WTC11 (cell line): ENCODE measurements at regions not wholly inside any gene's neighbourhood (a gene's known extent, or its start where the extent isn't known, plus 50 kb on each side); places are given as distances from the start of the nearest gene placed in this dataset.

ENCODE experiments used
- ATAC-seq: fragments of 200-7000 bp; cut with Tn5 transposase; 2 replicates; pipeline ENCODE4 v1.10.0; 2021; ENCODE audit warnings: mild to moderate bottlenecking, moderate library complexity
- CTCF ChIA-PET: fragments of 300-600 bp; sonication (Branson Sonifier 250); formaldehyde crosslinking; loops from one replicate; lab custom pipeline; 2021; ENCODE audit warnings: antibody characterized with exemption; lab: Charles Lee
- POLR2A ChIA-PET: fragments of 350-600 bp; sonication (Branson Sonifier 250); formaldehyde crosslinking; loops from one replicate; lab custom pipeline; 2021; ENCODE audit warnings: antibody characterized with exemption; lab: Charles Lee
- DNase-seq: peaks from one replicate; pipeline ENCODE4 v3.0.0; 2021; ENCODE audit warnings: low spot score
- H3K27ac Mint-ChIP-seq: 2 replicates; pipeline ENCODE4 v1.8.0; 2021; ENCODE audit warnings: mixed read lengths
- H3K27me3 Mint-ChIP-seq: 2 replicates; pipeline ENCODE4 v1.8.0; 2021; ENCODE audit warnings: low read depth, mild to moderate bottlenecking, moderate library complexity, mixed read lengths
- H3K36me3 Mint-ChIP-seq: 2 replicates; pipeline ENCODE4 v1.8.0; 2021; ENCODE audit warnings: mixed read lengths
- H3K4me1 Mint-ChIP-seq: 2 replicates; pipeline ENCODE4 v1.8.0; 2022; ENCODE audit warnings: mixed read lengths
- H3K4me3 Mint-ChIP-seq: 2 replicates; pipeline ENCODE4 v1.8.0; 2021; ENCODE audit warnings: mild to moderate bottlenecking, moderate library complexity, mixed read lengths
- H3K9me3 Mint-ChIP-seq: 2 replicates; pipeline ENCODE4 v1.8.0; 2021; ENCODE audit warnings: mixed read lengths
- AR ChIP-seq: fragments of 250-450 bp; sonication (Bioruptor Pico); IDR thresholded peaks from 2 replicates; pipeline ENCODE4 v1.9.0; 2021; ENCODE audit warnings: mild to moderate bottlenecking
- ATF3 ChIP-seq: sonication (generic); formaldehyde crosslinking; conservative IDR thresholded peaks from 2 replicates; pipeline ENCODE4 v1.8.1; 2022; ENCODE audit warnings: mild to moderate bottlenecking, missing genetic modification reagents
- CBFB ChIP-seq: sonication (generic); formaldehyde crosslinking; IDR thresholded peaks from 2 replicates; pipeline ENCODE4 v1.8.1; 2022; ENCODE audit warnings: mild to moderate bottlenecking, low read depth, missing genetic modification reagents
- CREM ChIP-seq: sonication (generic); formaldehyde crosslinking; IDR thresholded peaks from 2 replicates; pipeline ENCODE4 v1.8.1; 2022; ENCODE audit warnings: mild to moderate bottlenecking, missing genetic modification reagents, moderate library complexity
- CTCF ChIP-seq: fragments of 200-600 bp; IDR thresholded peaks from 2 replicates; pipeline ENCODE4 v1.8.0; 2022; ENCODE audit warnings: antibody characterized with exemption
- E2F1 ChIP-seq: sonication (generic); formaldehyde crosslinking; IDR thresholded peaks from 2 replicates; pipeline ENCODE4 v1.8.0; 2022; ENCODE audit warnings: mild to moderate bottlenecking, missing genetic modification reagents
- ELF4 ChIP-seq: sonication (generic); formaldehyde crosslinking; IDR thresholded peaks from 2 replicates; pipeline ENCODE4 v1.8.1; 2022; ENCODE audit warnings: low read depth, mild to moderate bottlenecking, moderate library complexity, missing genetic modification reagents
- ESRRA ChIP-seq: sonication (generic); formaldehyde crosslinking; IDR thresholded peaks from 2 replicates; pipeline ENCODE4 v1.8.1; 2022; ENCODE audit warnings: mild to moderate bottlenecking, missing genetic modification reagents, borderline replicate concordance
- ETV6 ChIP-seq: sonication (generic); formaldehyde crosslinking; IDR thresholded peaks from 2 replicates; pipeline ENCODE4 v1.8.1; 2022; ENCODE audit warnings: mild to moderate bottlenecking, missing genetic modification reagents
- KAT7 ChIP-seq: sonication (generic); formaldehyde crosslinking; IDR thresholded peaks from 2 replicates; pipeline ENCODE4 v1.8.1; 2023; ENCODE audit warnings: missing genetic modification reagents, mild to moderate bottlenecking, borderline replicate concordance
- NFATC4 ChIP-seq: fragments of 250-450 bp; sonication (Bioruptor Pico); IDR thresholded peaks from 2 replicates; pipeline ENCODE4 v1.9.0; 2021; ENCODE audit warnings: mild to moderate bottlenecking
- NFYB ChIP-seq: sonication (generic); formaldehyde crosslinking; conservative IDR thresholded peaks from 2 replicates; pipeline ENCODE4 v1.8.0; 2022; ENCODE audit warnings: low read depth, missing genetic modification reagents
- PRRX2 ChIP-seq: fragments of 250-450 bp; sonication (Bioruptor Pico); IDR thresholded peaks from 2 replicates; pipeline ENCODE4 v1.8.0; 2021; ENCODE audit warnings: mild to moderate bottlenecking
- SMAD4 ChIP-seq: sonication (generic); formaldehyde crosslinking; IDR thresholded peaks from 2 replicates; pipeline ENCODE4 v1.8.0; 2022; ENCODE audit warnings: mild to moderate bottlenecking, missing genetic modification reagents
- TCF7 ChIP-seq: sonication (generic); formaldehyde crosslinking; IDR thresholded peaks from 2 replicates; pipeline ENCODE4 v1.8.0; 2022; ENCODE audit warnings: mild to moderate bottlenecking, low read depth, missing genetic modification reagents, moderate library complexity
- USF1 ChIP-seq: sonication (generic); formaldehyde crosslinking; IDR thresholded peaks from 2 replicates; pipeline ENCODE4 v1.8.0; 2022; ENCODE audit warnings: mild to moderate bottlenecking, missing genetic modification reagents
- ZNF219 ChIP-seq: sonication (generic); formaldehyde crosslinking; IDR thresholded peaks from 2 replicates; pipeline ENCODE4 v1.8.0; 2023; ENCODE audit warnings: missing genetic modification reagents, mild to moderate bottlenecking, borderline replicate concordance
- ZNF317 ChIP-seq: sonication (generic); formaldehyde crosslinking; IDR thresholded peaks from 2 replicates; pipeline ENCODE4 v1.8.1; 2023; ENCODE audit warnings: low read depth, mild to moderate bottlenecking, moderate library complexity, missing genetic modification reagents, borderline replicate concordance
- ZNF671 ChIP-seq: fragments of 250-450 bp; sonication (Bioruptor Pico); IDR thresholded peaks from 2 replicates; pipeline ENCODE4 v1.8.0; 2021; ENCODE audit warnings: mild to moderate bottlenecking
- TF ChIP-seq, protein P1 (sequence below): sonication (generic); formaldehyde crosslinking; IDR thresholded peaks from 2 replicates; pipeline ENCODE4 v1.8.1; 2022; ENCODE audit warnings: low read depth, missing genetic modification reagents, borderline replicate concordance
- TF ChIP-seq, protein P2 (sequence below): fragments of 250-450 bp; sonication (Bioruptor Pico); IDR thresholded peaks from 2 replicates; pipeline ENCODE4 v1.8.0; 2021; ENCODE audit warnings: mild to moderate bottlenecking
- TF ChIP-seq, protein P3 (sequence below): sonication (generic); formaldehyde crosslinking; IDR thresholded peaks from 2 replicates; pipeline ENCODE4 v1.8.0; 2023; ENCODE audit warnings: missing genetic modification reagents

GRCh38 chr5:126094991-126095390, 328.2 kb upstream of the GRAMD2B start (continued):
- TF ChIP-seq ATF3, result no peak
- no peak for TF ChIP-seq E2F1 (CRISPR knock-in tag)

DNA sequence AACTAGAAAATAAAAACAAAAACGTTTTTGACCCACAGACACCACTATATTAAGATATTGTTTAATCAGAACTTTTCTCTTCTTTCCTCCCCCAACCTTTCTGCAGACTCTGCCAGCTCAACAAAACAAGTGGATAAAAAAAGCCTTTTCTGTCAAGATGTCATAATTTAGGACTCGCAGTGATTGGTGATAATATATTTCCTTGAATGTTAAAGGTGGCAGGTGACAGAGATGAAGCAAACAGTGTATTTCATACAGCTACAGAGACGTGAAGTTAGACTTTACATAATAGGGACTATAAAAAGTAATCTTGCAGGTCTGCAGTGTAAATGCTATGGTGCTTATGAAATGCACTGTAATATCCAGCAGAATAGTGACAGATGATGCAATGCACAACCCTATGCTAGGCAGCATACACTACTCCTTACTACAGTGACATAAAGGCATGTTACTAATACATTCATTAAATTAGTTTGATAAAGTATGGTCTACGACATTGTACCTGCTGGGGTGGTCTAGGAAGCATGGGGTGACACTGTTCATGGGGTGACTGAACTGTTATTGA, 326.7 kb upstream of the GRAMD2B start:
- Mint-ChIP-seq H3K4me3 (no peak overlapping the region), H3K36me3 (peaks cover 11% of the 10 kb centered on the region), H3K27me3 (no peaks in the 10 kb centered on the region), H3K27ac (no peak overlapping the region), H3K4me1 (peaks cover 9% of the 10 kb centered on the region), H3K9me3 (peaks cover 20% of the 10 kb centered on the region)
- no peak for TF ChIP-seq PRRX2 (CRISPR knock-in tag)
- TF ChIP-seq NFATC4 (CRISPR knock-in tag), result no peak
- no peak for TF ChIP-seq E2F1 (CRISPR knock-in tag)
- no peak for TF ChIP-seq SMAD4
- TF ChIP-seq, protein P1, sequence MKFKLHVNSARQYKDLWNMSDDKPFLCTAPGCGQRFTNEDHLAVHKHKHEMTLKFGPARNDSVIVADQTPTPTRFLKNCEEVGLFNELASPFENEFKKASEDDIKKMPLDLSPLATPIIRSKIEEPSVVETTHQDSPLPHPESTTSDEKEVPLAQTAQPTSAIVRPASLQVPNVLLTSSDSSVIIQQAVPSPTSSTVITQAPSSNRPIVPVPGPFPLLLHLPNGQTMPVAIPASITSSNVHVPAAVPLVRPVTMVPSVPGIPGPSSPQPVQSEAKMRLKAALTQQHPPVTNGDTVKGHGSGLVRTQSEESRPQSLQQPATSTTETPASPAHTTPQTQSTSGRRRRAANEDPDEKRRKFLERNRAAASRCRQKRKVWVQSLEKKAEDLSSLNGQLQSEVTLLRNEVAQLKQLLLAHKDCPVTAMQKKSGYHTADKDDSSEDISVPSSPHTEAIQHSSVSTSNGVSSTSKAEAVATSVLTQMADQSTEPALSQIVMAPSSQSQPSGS, result no peak
- TF ChIP-seq, protein P2, sequence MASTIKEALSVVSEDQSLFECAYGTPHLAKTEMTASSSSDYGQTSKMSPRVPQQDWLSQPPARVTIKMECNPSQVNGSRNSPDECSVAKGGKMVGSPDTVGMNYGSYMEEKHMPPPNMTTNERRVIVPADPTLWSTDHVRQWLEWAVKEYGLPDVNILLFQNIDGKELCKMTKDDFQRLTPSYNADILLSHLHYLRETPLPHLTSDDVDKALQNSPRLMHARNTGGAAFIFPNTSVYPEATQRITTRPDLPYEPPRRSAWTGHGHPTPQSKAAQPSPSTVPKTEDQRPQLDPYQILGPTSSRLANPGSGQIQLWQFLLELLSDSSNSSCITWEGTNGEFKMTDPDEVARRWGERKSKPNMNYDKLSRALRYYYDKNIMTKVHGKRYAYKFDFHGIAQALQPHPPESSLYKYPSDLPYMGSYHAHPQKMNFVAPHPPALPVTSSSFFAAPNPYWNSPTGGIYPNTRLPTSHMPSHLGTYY (CRISPR knock-in tag), result no peak
- no peak for TF ChIP-seq CREM (CRISPR knock-in tag)
- TF ChIP-seq CBFB, result no peak
- TF ChIP-seq USF1 (CRISPR knock-in tag), result no peak
- TF ChIP-seq ETV6 (CRISPR knock-in tag), result no peak
- no peak for TF ChIP-seq NFYB (CRISPR knock-in tag)
- TF ChIP-seq ZNF671 (CRISPR knock-in tag), result no peak
- no peak for TF ChIP-seq TCF7
- TF ChIP-seq ESRRA (CRISPR knock-in tag), result no peak
- CTCF ChIA-PET, result no interaction called here
- POLR2A ChIA-PET, result no interaction called here
- ATAC-seq (no peak), DNase-seq (no peak)

DNA sequence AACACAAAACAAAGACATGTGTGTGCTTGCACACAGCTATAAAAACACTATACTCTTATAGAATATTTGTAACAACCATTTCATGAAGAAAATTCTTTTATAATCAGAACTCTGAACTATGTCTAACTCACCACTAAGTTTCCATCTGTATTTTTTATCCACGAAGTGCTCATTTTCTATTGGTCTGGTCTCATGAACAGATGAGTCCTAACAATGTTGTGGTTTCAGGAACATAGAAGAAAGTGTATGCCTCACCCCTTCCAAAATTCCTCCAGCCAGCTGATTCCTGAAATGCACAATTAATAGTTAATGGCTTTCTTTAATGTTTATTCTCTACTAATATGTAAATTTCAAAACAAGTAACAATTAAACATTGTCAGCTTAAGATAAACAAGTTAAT, 325.3 kb upstream of the GRAMD2B start:
- Mint-ChIP-seq H3K4me1 (peaks cover 9% of the 10 kb centered on the region), H3K4me3 (no peak overlapping the region), H3K9me3 (peaks cover 18% of the 10 kb centered on the region), H3K36me3 (peaks cover 11% of the 10 kb centered on the region), H3K27me3 (no peaks in the 10 kb centered on the region), H3K27ac (no peak overlapping the region)
- ATAC-seq (no peak), DNase-seq (no peak)
- ChIA-PET POLR2A (no interaction called here), CTCF (no interaction called here)
- no peak for TF ChIP-seq KAT7
- TF ChIP-seq PRRX2 (CRISPR knock-in tag), result no peak
- TF ChIP-seq ZNF219 (CRISPR knock-in tag), result no peak
- no peak for TF ChIP-seq ZNF317
- TF ChIP-seq AR, result no peak
- no peak for TF ChIP-seq ELF4 (CRISPR knock-in tag)
- no peak for TF ChIP-seq CBFB
- no peak for TF ChIP-seq CTCF
- TF ChIP-seq, protein P3, sequence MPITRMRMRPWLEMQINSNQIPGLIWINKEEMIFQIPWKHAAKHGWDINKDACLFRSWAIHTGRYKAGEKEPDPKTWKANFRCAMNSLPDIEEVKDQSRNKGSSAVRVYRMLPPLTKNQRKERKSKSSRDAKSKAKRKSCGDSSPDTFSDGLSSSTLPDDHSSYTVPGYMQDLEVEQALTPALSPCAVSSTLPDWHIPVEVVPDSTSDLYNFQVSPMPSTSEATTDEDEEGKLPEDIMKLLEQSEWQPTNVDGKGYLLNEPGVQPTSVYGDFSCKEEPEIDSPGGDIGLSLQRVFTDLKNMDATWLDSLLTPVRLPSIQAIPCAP (CRISPR knock-in tag), result no peak
